ENCODE measurements at regions not wholly inside any gene's neighbourhood (a gene's known extent, or its start where the extent isn't known, plus 50 kb on each side); places are given as distances from the start of the nearest gene placed in this dataset.

DNA sequence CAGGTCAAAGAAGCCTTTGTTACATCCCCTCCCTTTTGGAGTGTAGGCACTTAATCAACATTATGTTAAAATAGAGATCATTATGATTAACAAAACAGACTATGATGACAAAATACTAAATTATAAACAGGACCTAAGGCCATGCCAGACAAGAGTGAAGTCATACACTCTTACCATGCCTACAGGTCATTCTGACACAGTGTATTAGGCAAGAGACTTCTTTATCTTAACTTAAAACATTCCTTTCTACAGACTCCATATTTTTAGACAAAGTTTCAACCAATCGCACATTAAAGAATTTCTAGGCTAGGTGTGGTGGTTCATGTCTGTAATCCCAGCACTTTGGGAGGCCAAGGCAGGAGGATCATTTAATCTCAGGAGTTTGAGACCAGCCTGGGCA lies 128.6 kb upstream of the SLC34A2 start:
- no peak for DNase-seq (ENCODE audit: low spot score)
- ATAC-seq, result no peak

GRCh38 chr4:25528391-25528790 lies 127.3 kb upstream of the SLC34A2 start:
- no peak for ATAC-seq
- DNase-seq (ENCODE audit: low spot score), result no peak

DNA sequence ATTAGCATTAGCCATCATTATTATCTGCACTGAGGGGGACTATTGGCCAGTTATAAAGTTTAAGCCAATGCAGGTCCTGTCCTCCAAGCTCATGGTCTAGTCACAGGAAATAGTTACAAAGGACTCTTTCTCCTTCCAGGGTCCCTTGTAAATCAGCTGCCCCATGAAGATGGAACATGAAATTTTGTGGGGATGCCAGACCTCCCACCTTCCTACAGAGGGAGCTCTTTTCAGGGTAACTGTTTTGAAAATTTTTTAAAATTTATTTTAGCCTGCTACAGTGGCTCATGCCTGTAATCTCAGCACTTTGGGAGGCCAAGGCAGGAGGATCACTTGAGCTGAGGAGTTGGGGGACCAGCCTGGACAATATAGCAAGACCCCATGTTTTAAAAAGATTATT lies 124.4 kb upstream of the SLC34A2 start:
- ATAC-seq (no peak), DNase-seq (ENCODE audit: low spot score) (no peak)

DNA sequence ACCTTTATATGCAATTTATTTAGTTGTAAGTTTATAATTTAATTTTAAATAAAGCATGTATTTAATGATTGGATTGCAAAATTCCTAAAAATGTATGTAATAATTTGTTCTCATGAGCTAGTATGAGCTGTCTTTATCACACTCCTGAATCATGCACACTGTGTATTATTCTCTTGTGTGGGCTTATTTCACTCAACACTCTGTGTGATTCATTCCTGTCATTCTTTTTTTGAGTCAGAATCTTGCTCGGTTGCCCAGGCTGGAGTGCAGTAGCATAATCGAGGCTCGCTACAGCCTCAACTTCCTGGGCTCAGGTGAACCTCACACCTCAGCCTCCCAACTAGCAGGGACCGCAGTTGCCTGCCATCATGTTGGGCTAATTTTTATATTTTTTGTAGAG lies 123.1 kb upstream of the SLC34A2 start:
- ATAC-seq, result no peak
- no peak for DNase-seq (ENCODE audit: low spot score)

GRCh38 chr4:25533256-25533655 lies 122.4 kb upstream of the SLC34A2 start:
- no peak for ATAC-seq
- no peak for DNase-seq (ENCODE audit: low spot score)

GRCh38 chr4:25535278-25535677 lies 120.4 kb upstream of the SLC34A2 start:
- no peak for ATAC-seq

GRCh38 chr4:25535701-25536473 lies 119.8 kb upstream of the SLC34A2 start:
- ATAC-seq (peak; percentile 83), DNase-seq (ENCODE audit: low spot score) (no peak)

More at GRCh38 chr4:25535278-25535677, 120.4 kb upstream of the SLC34A2 start:
- DNase-seq (ENCODE audit: low spot score), result no peak

DNA sequence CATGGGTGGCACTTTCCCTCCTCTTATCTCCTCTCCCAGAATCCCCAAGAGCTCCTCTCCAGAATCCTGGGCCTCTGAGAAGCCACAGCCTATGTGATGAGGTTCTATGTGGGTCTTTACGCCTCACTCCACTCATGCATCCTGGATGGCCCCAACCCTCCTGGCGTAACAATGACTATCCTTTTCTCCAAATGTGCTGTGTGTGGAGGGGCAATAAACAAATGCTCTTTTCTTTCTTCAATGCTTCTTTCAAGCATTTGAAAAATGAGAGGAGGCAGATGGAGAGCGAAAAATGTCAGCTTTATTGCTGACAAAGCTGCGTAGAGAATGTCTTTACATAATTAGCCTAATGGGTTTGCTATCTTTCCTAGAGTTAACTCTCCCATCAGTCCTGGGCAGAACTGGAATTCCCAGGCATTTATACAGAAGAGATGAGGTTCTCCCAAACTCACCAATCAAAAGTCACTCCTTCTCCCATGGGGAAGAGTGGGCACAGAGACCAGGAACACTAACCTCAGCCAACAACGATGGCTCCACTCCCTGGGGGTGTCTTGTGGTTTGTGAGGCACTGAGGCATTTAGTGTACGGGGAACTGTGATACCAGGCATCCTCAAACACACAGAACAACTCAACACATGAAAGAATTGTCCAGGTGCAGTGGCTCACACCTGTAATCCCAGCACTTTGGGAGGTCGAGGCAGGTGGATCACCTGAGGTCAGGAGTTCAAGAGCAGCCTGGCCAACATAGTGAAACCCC lies 118.9 kb upstream of the SLC34A2 start:
- DNase-seq (ENCODE audit: low spot score) (no peak), ATAC-seq (no peak)

- DNase-seq (ENCODE audit: low spot score), result no peak
- ATAC-seq, result peak; percentile 47
Measured at GRCh38 chr4:25538430-25538829, 117.2 kb upstream of the SLC34A2 start.

DNA sequence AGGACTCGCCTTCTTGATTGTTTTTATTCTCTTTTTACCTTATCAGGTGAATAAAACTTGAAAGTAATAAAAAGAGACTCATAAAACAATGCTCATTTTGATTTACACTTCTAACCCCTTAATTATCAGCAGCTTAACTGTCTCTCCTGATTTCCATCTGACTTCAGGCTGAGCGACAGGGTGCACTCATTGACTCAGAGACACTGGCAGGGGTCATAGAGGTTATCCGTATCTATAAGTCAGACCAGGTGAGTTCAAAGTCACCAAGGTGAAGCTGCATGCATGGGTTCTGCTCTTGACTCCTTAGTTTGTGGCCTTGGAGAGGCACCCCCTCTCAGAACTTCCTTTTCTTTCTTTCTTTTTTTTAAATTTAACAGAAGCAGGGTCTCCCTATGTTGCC lies 116.4 kb upstream of the SLC34A2 start:
- DNase-seq (ENCODE audit: low spot score), result no peak
- ATAC-seq, result no peak

GRCh38 chr4:25540734-25541133 lies 114.9 kb upstream of the SLC34A2 start:
- no peak for ATAC-seq
- DNase-seq (ENCODE audit: low spot score), result no peak

- no peak for DNase-seq (ENCODE audit: low spot score)
- ATAC-seq, result no peak
Measured at GRCh38 chr4:25547343-25547742, 108.3 kb upstream of the SLC34A2 start.

- ATAC-seq, result no peak
- DNase-seq (ENCODE audit: low spot score), result no peak
Measured at GRCh38 chr4:25549413-25549812, 106.2 kb upstream of the SLC34A2 start.

GRCh38 chr4:25550376-25551030 lies 105.1 kb upstream of the SLC34A2 start:
- DNase-seq (ENCODE audit: low spot score), result no peak
- no peak for ATAC-seq

- ATAC-seq (no peak), DNase-seq (ENCODE audit: low spot score) (no peak)
Measured at GRCh38 chr4:25551605-25552004, 104.0 kb upstream of the SLC34A2 start.

DNA sequence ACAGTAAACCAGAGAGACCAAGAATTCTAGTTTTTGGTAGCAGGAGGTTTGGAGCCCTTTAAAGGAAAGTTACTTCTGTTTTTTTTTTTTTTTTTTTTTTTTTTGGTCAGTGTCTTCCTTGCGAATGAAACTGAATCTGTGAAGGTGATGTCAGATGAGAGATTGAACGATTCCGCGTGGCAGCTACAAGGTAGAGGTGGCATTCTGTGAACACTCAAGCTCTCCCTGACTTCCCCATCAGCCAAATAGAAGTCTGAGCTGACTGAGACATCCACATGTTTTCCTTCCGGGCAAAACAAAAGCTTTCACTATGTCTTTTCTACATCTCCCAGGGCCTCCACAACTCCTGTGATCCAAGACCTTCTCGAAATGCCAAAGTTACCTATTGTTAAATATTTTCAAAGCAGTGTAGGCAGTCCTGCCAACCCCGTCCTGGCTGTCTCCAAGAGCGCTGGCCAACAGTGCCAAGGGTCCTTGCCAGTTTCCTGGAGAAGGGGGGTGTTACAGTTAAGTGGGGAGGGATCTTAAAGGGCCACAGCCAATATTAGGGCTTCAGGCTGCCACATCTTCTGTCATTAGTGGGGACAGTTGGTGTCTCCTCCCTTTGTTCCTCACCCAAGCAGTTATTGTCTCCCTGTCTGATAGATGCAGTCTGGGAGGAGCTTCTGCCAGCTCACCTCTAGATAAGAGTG lies 102.9 kb upstream of the SLC34A2 start:
- ATAC-seq (peak; percentile 30), DNase-seq (ENCODE audit: low spot score) (no peak)

GRCh38 chr4:25559508-25559907 lies 96.1 kb upstream of the SLC34A2 start:
- no peak for ATAC-seq
- no peak for DNase-seq (ENCODE audit: low spot score)

DNA sequence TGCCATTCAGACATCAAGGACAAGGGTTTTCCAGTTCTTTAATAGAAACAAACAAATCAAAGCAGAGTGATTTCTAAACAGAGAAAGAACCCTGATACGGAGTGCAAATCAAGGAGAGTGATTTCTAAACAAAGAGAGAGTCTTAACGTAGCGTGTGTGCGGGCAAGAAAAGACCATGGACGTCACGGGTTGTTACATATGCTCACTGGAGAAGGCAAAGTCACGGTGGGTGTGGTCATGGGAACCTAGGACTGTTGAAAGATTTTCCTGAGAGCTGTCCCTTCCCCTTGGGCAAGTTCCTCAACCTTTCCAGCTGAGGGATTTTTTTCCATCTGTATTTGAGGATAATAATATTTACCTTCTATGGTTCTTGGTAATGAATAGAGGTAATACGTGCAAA lies 95.0 kb upstream of the SLC34A2 start:
- no peak for ATAC-seq
- DNase-seq (ENCODE audit: low spot score), result no peak

GRCh38 chr4:25563071-25563564 lies 92.5 kb upstream of the SLC34A2 start:
- no peak for DNase-seq (ENCODE audit: low spot score)

DNA sequence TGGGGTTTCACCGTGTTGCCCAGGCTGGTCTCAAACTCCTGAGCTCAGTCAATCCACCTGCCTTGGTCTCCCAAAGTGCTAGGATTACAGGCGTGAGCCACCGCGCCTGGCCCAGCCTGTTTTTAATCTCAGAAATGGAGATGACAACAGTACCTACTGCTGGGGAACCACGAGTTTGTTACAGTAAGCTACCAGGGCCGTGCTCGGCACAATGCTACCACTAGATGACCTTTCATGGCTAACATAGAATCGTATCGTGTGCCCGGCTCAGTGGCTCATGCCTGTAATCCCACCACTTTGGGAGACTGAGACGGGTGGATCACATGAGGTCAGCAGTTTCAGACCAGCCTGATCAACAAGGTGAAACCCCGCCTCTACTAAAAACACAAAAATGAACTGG lies 90.8 kb upstream of the SLC34A2 start:
- DNase-seq (ENCODE audit: low spot score) (no peak), ATAC-seq (no peak)

More at GRCh38 chr4:25563071-25563564, 92.5 kb upstream of the SLC34A2 start:
- no peak for ATAC-seq

DNA sequence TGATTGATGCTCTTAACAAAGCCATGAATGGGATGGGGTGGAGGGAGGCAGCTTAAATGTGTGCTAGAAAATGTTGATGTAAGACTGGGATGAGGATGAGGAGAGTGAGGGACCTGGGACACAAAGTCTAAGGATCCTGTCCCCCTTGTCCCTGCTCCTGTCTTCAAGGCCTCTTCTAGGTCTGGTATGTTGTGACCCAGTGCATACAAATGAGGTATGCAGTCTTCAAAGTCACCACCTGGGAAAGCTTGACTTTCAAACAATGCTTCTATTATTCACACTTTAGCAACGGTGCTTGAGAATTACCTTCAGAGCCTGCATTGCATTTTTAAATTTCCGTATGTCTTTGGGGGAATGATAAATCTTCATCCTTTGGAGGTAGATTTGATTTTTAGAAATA lies 88.4 kb upstream of the SLC34A2 start:
- DNase-seq (ENCODE audit: low spot score) (no peak), ATAC-seq (no peak)

Data from left lobe of liver (tissue), 2 donors.